ENCODE measurements at regions not wholly inside any gene's neighbourhood (a gene's known extent, or its start where the extent isn't known, plus 50 kb on each side); places are given as distances from the start of the nearest gene placed in this dataset.

DNA sequence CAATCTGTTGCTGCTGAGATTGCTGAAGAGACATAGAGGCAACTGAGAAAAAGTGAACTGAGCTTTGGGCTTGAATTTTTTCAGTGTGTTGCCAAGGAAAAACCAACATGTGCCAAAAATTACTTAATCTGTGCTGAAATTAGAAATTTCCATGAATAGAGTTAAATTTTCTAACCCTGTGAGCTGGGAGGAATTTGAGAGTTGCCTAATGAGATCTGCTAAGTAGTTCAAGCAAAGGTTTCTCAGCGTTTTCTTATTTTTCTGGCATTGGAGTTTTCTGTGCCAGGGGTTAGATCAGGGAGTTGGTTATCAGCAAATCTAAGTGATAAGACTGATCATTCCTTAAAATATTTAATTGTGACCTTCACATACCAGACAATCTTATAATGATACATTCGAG lies 457.5 kb upstream of the GNPDA2 start:
- TF ChIP-seq POLR2AphosphoS5 (IDR thresholded peaks at IDR 0.05; ENCODE audit: borderline replicate concordance, low read depth, low read length) (no peak), EZH2 (IDR thresholded peaks at IDR 0.05) (no peak)
